A549 (cell line): ENCODE measurements at regions not wholly inside any gene's neighbourhood (a gene's known extent, or its start where the extent isn't known, plus 50 kb on each side); places are given as distances from the start of the nearest gene placed in this dataset.
"Not testable (repeated sequence)": the region's sequence is repeated elsewhere in the genome, so short reads cannot be mapped to it uniquely, and the experiment has no call there.

ENCODE experiments used
- ATAC-seq, 2 experiments: fragments of 200-7000 bp in 1 of 2; fragments of >200 bp in 1 of 2; cut with Nextera tagmentation in 1 of 2; cut with Tn5 transposase in 1 of 2; 3 replicates each; pipeline versions ENCODE4 v1.8.0 to v1.9.1; 2018 to 2020; ENCODE audit warnings: mild to moderate bottlenecking in 1 of 2, moderate library complexity in 1 of 2
- CTCF ChIA-PET: fragments of 300-600 bp; sonication (Branson Sonifier 250); formaldehyde crosslinking; extraction: SDS; loops from one replicate; lab custom pipeline; 2021; ENCODE audit warnings: antibody characterized with exemption, inconsistent platforms; lab: Yijun Ruan, JAX
- POLR2A ChIA-PET: fragments of 350-600 bp; formaldehyde crosslinking; extraction: SDS; loops from one replicate; lab custom pipeline; 2021; ENCODE audit warnings: antibody characterized with exemption, inconsistent platforms; lab: Yijun Ruan, JAX
- DNase-seq, 2 experiments: peaks; one replicate each; pipeline versions ENCODE4 v3.0.0 to v3.0.0-alpha.2; 2011 to 2016; ENCODE audit warnings: low read depth in 1 of 2, low spot score in 1 of 2
- FAIRE-seq: peaks from 2 replicates; lab custom pipeline; 2011; peaks lifted over from hg19 to GRCh38; lab: Jason Lieb, UNC
- H3K27ac ChIP-seq, 2 experiments: fragments of >200 bp; sonication (Bioruptor Twin); formaldehyde crosslinking; 3 replicates each; pipeline ENCODE4 v1.5.1; 2016 to 2017
- H3K4me1 ChIP-seq: fragments of >200 bp; sonication (Bioruptor Twin); formaldehyde crosslinking; 3 replicates; pipeline ENCODE4 v1.6.1; 2016
- H3K4me2 ChIP-seq: fragments of >200 bp; sonication (Bioruptor Twin); formaldehyde crosslinking; 3 replicates; pipeline ENCODE4 v1.6.1; 2016
- H3K4me3 ChIP-seq: fragments of >200 bp; sonication (Bioruptor Twin); formaldehyde crosslinking; 3 replicates; pipeline ENCODE4 v1.5.1; 2016
- H3K9me3 ChIP-seq: fragments of >200 bp; sonication (Bioruptor Twin); formaldehyde crosslinking; 3 replicates; pipeline ENCODE4 v1.6.1; 2016
- BCL3 ChIP-seq: fragments of >200 bp; sonication (Bioruptor Twin); formaldehyde crosslinking; IDR thresholded peaks from 3 replicates; pipeline ENCODE4 v1.6.1; 2016
- BHLHE40 ChIP-seq: IDR thresholded peaks from 2 replicates; pipeline ENCODE4 v1.6.1; 2012; ENCODE audit warnings: low read depth, low read length, inconsistent platforms
- CBX2 ChIP-seq: fragments of 200-600 bp; sonication (generic); IDR thresholded peaks from 2 replicates; pipeline ENCODE4 v1.6.1; 2016; ENCODE audit warnings: low read depth, mild to moderate bottlenecking, borderline replicate concordance
- CHD2 ChIP-seq: fragments of 150-350 bp; IDR thresholded peaks from 2 replicates; pipeline ENCODE4 v1.6.1; 2014; ENCODE audit warnings: low read length; ENCODE audit not compliant: partially characterized antibody
- EP300 ChIP-seq, 2 experiments: fragments of >200 bp; sonication (Bioruptor Twin); formaldehyde crosslinking; IDR thresholded peaks; 2 replicates in 1 of 2; 3 replicates in 1 of 2; pipeline ENCODE4 v1.6.1; 2016 to 2017
- ESRRA ChIP-seq: fragments of 150-350 bp; IDR thresholded peaks from 2 replicates; pipeline ENCODE4 v1.6.1; 2014; ENCODE audit warnings: mild to moderate bottlenecking, low read length, borderline replicate concordance
- FOSL2 ChIP-seq, 2 experiments: fragments of 450-650 bp in 1 of 2; fragments of >200 bp in 1 of 2; sonication (Bioruptor Twin) in 1 of 2; formaldehyde crosslinking; IDR thresholded peaks; 2 replicates each; pipeline versions ENCODE4 v1.5.0 to v1.6.1; 2016 to 2020; ENCODE audit warnings: mild to moderate bottlenecking in 1 of 2, moderate library complexity in 1 of 2
- FOXS1 ChIP-seq: fragments of 250-450 bp; sonication (Bioruptor Pico); IDR thresholded peaks from 2 replicates; pipeline ENCODE4 v1.5.0; 2020; ENCODE audit warnings: mild to moderate bottlenecking, moderate library complexity
- HDAC2 ChIP-seq: fragments of 200-600 bp; sonication (generic); IDR thresholded peaks from 2 replicates; pipeline ENCODE4 v1.6.1; 2016
- HES2 ChIP-seq: fragments of >200 bp; sonication (Bioruptor Twin); formaldehyde crosslinking; IDR thresholded peaks from 2 replicates; pipeline ENCODE4 v1.6.1; 2016
- HEYL ChIP-seq: fragments of 250-450 bp; sonication (Bioruptor Pico); IDR thresholded peaks from 2 replicates; pipeline ENCODE4 v1.8.0; 2021; ENCODE audit warnings: mild to moderate bottlenecking, moderate library complexity
- HOXB13 ChIP-seq: fragments of 250-450 bp; sonication (Bioruptor Pico); IDR thresholded peaks from 2 replicates; pipeline ENCODE4 v1.5.0; 2020; ENCODE audit warnings: low read depth, mild to moderate bottlenecking, moderate library complexity
- MAFK ChIP-seq: fragments of 450-650 bp; IDR thresholded peaks from 2 replicates; pipeline ENCODE4 v1.6.1; 2014; ENCODE audit not compliant: partially characterized antibody
- MYC ChIP-seq: IDR thresholded peaks from 2 replicates; pipeline ENCODE4 v1.6.1; 2012; ENCODE audit warnings: mild to moderate bottlenecking, inconsistent platforms, low read length, improper control_type of control experiment, borderline replicate concordance
- NPAS2 ChIP-seq: fragments of 250-450 bp; sonication (Bioruptor Pico); IDR thresholded peaks from 2 replicates; pipeline ENCODE4 v1.8.0; 2022; ENCODE audit warnings: mild to moderate bottlenecking, moderate library complexity, borderline replicate concordance
- PBX3 ChIP-seq: IDR thresholded peaks from 2 replicates; pipeline ENCODE4 v1.6.1; 2012
- POLR2AphosphoS2 ChIP-seq: conservative IDR thresholded peaks from 2 replicates; pipeline ENCODE4 v1.6.1; 2012; ENCODE audit warnings: low read length, improper control_type of control experiment, inconsistent platforms
- REST ChIP-seq: fragments of 200-600 bp; sonication (generic); IDR thresholded peaks from 2 replicates; pipeline ENCODE4 v1.6.1; 2016; ENCODE audit warnings: antibody characterized with exemption, mild to moderate bottlenecking, moderate library complexity
- RNF2 ChIP-seq: fragments of 200-600 bp; sonication (generic); IDR thresholded peaks from 2 replicates; pipeline ENCODE4 v1.6.1; 2016; ENCODE audit warnings: low read depth, mild to moderate bottlenecking, antibody characterized with exemption, moderate library complexity, borderline replicate concordance
- USF2 ChIP-seq: fragments of 450-650 bp; IDR thresholded peaks from 2 replicates; pipeline ENCODE4 v1.6.1; 2014; ENCODE audit warnings: antibody characterized with exemption
- ZNF302 ChIP-seq: fragments of 250-450 bp; sonication (Bioruptor Pico); IDR thresholded peaks from 2 replicates; pipeline ENCODE4 v1.9.0; 2021; ENCODE audit warnings: inconsistent platforms, mild to moderate bottlenecking, moderate library complexity
- WGBS: methylation state at CpG from one replicate; pipeline ENCODE4 v1.1.6; 2017; ENCODE audit errors: missing lambda C conversion rate; 5-methylcytosine and 5-hydroxymethylcytosine counted together

- no peak overlapping the region for H3K4me2 ChIP-seq
- H3K4me3 ChIP-seq = no peak overlapping the region
- ATAC-seq (no peak), FAIRE-seq (no peak), DNase-seq (no peak)
- ChIA-PET CTCF (no interaction called here), POLR2A (no interaction called here)
- no peak for TF ChIP-seq REST
- no peak for TF ChIP-seq PBX3
- no peak for TF ChIP-seq CHD2
- no peak for TF ChIP-seq BCL3
- no peak for TF ChIP-seq HDAC2
- no peaks in the 10 kb centered on the region for H3K9me3 ChIP-seq
- no peak overlapping the region for H3K27ac ChIP-seq
- H3K4me1 ChIP-seq = no peaks in the 10 kb centered on the region
- WGBS = 7% methylated on average over 4 of the region's 4 CpGs
These were observed 623.4 kb upstream of the NRG3 start for GRCh38 chr10:81251457-81252115.

GRCh38 chr10:81264991-81265390 lies 610.0 kb upstream of the NRG3 start:
- H3K27ac ChIP-seq, DNase-seq, POLR2A ChIA-PET, H3K4me3 ChIP-seq, FAIRE-seq, H3K9me3 ChIP-seq, CTCF ChIA-PET, H3K4me2 ChIP-seq, H3K4me1 ChIP-seq, ATAC-seq: not testable (repeated sequence)
- no CpG with 5 or more reads among the region's 18 CpGs for WGBS

- Histone ChIP-seq H3K27ac (no peak overlapping the region), H3K4me3 (no peak overlapping the region), H3K4me2 (no peak overlapping the region), H3K9me3 (no peaks in the 10 kb centered on the region), H3K4me1 (no peaks in the 10 kb centered on the region)
- no peak for DNase-seq
- TF ChIP-seq CBX2 = no peak
- TF ChIP-seq RNF2 = no peak
- TF ChIP-seq MYC = no peak
- TF ChIP-seq EP300 (IDR thresholded peaks at IDR 0.05) = no peak
- TF ChIP-seq PBX3 = no peak
- TF ChIP-seq USF2 = no peak
- TF ChIP-seq ESRRA = no peak
- TF ChIP-seq HOXB13 (CRISPR knock-in tag) = no peak
- no peak for TF ChIP-seq POLR2AphosphoS2
- TF ChIP-seq BHLHE40 = no peak
- no peak for TF ChIP-seq MAFK
- no peak for TF ChIP-seq ZNF302 (CRISPR knock-in tag)
- TF ChIP-seq NPAS2 (CRISPR knock-in tag) = no peak
- no peak for TF ChIP-seq HEYL (CRISPR knock-in tag)
- TF ChIP-seq HES2 = no peak
- no peak for TF ChIP-seq FOXS1 (CRISPR knock-in tag)
- TF ChIP-seq FOSL2 (IDR thresholded peaks at IDR 0.05) = no peak
- no peak for TF ChIP-seq FOSL2 (CRISPR knock-in tag; IDR thresholded peaks at IDR 0.05)
- ChIA-PET CTCF (no interaction called here), POLR2A (no interaction called here)
- no peak for FAIRE-seq
- no peak for ATAC-seq
- 0% methylated on average over 2 of the region's 2 CpGs for WGBS
These were observed 604.9 kb upstream of the NRG3 start for GRCh38 chr10:81270051-81270450.
